Peyer's patch (tissue), 4 donors: ENCODE measurements at regions not wholly inside any gene's neighbourhood (a gene's known extent, or its start where the extent isn't known, plus 50 kb on each side); places are given as distances from the start of the nearest gene placed in this dataset.

Source experiments
- POLR2A ChIP-seq, 2 donors: fragments of 450-650 bp; IDR thresholded peaks; one replicate each; pipeline ENCODE4 v1.5.1; 2017; ENCODE audit warnings: antibody characterized with exemption in 2 of 2, mild to moderate bottlenecking in 2 of 2, moderate library complexity in 2 of 2
- TF ChIP-seq, protein P1 (sequence below), 6 experiments: fragments of 450-650 bp in 4 of 6; fragments of 200-600 bp in 2 of 6; sonication (generic) in 1 of 6; IDR thresholded peaks; one replicate each; pipeline ENCODE4 v1.5.1; 2017 to 2019; ENCODE audit warnings: antibody characterized with exemption in 6 of 6, mild to moderate bottlenecking in 3 of 6, moderate library complexity in 1 of 6

DNA sequence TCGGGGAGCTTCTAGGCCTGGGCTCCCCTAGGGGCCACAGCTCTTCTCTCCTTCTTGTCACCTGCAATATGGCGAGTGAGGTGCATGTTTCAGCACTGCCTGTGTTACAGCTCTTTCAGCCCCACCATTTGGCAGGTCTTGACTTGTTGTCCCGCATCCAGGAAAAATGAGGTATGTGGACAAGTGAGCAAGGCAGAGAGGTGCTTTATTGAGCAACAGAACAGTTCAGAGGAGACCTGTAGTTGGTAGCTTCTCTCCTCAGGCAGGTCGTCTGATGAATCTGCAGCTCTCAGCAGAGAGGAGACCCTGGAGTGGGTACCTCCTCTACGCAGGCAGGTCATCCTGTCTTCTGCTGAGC lies 208.2 kb upstream of the USP25 start:
- TF ChIP-seq, protein P1, sequence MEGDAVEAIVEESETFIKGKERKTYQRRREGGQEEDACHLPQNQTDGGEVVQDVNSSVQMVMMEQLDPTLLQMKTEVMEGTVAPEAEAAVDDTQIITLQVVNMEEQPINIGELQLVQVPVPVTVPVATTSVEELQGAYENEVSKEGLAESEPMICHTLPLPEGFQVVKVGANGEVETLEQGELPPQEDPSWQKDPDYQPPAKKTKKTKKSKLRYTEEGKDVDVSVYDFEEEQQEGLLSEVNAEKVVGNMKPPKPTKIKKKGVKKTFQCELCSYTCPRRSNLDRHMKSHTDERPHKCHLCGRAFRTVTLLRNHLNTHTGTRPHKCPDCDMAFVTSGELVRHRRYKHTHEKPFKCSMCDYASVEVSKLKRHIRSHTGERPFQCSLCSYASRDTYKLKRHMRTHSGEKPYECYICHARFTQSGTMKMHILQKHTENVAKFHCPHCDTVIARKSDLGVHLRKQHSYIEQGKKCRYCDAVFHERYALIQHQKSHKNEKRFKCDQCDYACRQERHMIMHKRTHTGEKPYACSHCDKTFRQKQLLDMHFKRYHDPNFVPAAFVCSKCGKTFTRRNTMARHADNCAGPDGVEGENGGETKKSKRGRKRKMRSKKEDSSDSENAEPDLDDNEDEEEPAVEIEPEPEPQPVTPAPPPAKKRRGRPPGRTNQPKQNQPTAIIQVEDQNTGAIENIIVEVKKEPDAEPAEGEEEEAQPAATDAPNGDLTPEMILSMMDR (IDR thresholded peaks at IDR 0.05) = no peak
- no peak for TF ChIP-seq POLR2A (IDR thresholded peaks at IDR 0.05)
